SW 1271 (cell line): ENCODE measurements at regions not wholly inside any gene's neighbourhood (a gene's known extent, or its start where the extent isn't known, plus 50 kb on each side); places are given as distances from the start of the nearest gene placed in this dataset.
"Not testable (repeated sequence)": the region's sequence is repeated elsewhere in the genome, so short reads cannot be mapped to it uniquely, and the experiment has no call there.

Experiments
- DNase-seq, 2 experiments: peaks; one replicate each; lab custom pipeline; 2025; lab: John Stamatoyannopoulos, UW

DNA sequence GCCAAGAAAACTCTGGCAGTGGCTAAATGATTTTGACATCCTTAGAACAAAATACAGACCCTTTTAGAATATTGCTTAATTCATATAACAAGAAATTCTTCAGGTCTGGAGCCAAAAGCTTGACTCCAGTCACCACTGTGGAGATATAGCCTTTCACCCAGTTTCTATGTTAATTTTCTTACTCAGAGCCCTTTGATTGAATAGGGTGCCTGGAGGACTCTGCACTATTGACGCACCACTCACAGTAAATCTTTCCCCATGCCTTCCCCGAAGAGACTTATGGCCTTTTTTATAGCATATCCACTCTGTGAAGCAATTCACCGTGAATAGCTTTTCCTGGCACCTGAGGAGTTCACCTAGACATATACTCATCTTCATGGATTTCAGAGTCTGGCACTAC lies 613.8 kb downstream of the ZWINT start:
- DNase-seq: no peak

- no peak for DNase-seq
These were observed 615.1 kb downstream of the ZWINT start for GRCh38 chr10:55746002-55746401.

DNA sequence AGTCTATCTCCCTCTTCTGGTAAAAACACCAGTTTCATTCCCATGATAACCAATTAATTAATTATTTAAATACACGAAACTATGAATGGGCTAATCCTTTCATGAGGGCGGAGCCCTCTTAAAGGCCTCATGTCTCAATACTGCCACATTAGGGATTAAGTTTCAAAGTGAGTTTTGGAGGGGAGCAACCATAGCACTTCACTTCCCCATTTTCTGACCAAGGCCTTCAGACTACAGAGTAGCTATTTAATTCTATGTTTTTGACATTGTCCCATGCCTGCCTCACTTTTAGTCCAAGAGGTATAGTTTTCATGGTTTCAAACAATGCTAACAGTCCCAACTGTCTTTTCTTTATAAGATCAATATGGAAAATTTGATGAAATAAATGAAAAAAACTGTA lies 618.6 kb downstream of the ZWINT start:
- no peak for DNase-seq

DNA sequence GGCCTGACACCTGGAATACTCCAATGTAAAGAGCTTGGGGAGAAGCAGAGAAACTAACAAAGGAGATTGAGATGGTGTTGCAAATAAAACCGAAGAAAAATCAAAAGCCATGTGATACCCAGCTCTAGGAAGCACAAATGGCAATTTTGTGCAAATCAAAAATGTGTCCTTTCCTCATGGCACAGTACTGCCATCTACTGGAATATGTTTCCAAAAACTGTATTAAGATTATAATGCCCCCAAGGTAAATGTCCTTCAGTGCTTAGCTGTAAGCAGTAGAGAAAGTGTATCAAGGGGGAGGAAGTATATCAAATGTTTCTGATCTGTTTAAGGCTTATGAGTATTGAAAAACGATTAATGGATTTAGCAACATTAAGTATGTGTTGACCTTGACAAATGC lies 620.3 kb downstream of the ZWINT start:
- not testable (repeated sequence) for DNase-seq

DNA sequence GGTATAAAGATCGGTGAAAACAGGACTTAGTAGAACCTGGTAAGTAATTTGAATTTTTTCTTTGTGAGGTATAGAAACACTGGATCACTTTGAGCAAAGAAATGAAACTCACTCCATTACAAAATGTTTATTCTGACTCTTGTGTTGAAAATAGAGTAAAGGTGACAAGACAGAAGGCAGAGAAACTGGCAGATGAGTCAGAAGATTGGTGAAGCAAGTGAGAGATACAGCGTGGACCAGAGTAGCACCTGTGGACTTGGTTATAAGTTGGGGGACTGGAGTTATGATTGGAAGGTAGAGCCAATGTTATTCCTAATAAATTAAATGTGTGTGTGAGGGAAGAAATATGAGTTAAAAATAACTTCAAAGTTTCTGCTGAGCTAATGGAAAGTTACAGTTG lies 620.9 kb downstream of the ZWINT start:
- DNase-seq: no peak

DNA sequence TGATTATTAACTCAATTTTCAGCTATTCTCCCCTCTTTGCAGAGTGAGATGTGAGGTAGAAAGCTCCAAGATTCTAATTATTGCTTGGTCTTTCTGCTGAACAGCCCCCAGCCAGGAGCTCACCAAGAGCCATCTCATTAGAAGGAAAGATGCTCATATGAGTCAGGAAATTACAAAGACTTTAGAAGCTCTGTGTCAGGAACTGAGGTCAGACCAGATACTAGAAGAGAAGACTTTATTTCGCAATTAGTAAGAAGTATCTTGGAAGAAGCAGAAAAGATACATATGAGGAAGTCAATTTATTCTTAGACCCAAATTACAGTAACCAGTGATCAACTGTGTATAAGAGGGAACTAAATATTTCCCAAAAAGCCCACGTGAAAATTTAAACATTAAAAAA lies 626.9 kb downstream of the ZWINT start:
- DNase-seq: no peak

DNA sequence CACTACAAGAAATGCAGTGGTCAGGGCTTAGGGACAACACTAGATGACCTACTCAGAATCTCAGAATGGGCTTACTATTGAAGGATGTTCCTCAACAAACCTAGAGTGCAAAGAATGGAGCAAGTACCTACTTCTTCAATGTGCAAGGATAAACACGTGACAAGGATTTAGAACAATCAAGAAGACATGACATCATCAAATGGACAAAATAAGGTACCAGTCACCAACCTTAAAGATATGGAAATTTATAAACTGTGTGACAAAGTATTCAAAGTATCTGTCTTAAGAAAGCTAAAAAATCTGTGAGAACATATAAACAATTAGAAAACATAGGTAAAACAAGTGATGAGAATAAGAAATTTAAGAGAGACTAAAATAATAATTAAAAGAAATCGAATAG lies 656.1 kb downstream of the ZWINT start:
- no peak for DNase-seq

GRCh38 chr10:55668326-55668922 lies 692.6 kb downstream of the ZWINT start:
- peak in 1 of 2 experiments; percentile 4 for DNase-seq

DNA sequence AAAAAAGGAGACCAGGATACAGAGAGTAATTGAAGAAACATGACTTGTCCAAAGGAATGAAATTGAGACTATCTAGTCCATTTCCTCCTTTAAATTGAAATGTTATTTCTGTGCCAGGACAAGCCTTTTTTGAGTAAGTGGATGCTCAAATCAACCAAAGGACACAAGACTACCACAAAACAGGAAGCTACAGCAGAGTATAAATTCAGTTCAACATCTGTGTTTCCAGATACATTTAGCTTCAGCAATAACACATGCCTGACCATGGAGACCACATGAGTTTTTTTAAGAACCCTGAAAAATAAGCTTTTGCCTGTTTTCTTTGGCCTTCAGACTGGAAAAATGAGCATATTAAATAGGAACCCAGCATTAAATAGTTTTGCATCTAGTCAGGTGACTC lies 707.5 kb downstream of the ZWINT start:
- no peak for DNase-seq

DNA sequence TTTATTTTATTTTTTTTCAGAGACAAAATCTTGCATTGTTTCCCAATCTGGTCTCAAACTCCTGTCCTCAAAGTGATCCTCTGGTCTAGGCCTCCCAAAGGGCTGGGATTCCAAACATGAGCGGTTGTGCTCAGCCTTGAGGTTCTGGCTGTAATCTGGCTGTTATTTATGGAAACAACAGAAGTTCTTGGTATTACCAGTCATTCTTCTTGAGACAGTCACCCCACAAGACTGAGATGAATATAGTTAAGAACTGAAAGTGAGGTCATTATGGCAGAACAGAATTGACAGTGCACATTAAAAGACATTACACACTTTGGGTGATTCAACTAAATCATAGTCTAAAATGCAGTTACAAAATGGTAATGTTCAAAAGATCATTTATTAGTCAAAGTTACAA lies 719.5 kb downstream of the ZWINT start:
- DNase-seq: no peak

DNA sequence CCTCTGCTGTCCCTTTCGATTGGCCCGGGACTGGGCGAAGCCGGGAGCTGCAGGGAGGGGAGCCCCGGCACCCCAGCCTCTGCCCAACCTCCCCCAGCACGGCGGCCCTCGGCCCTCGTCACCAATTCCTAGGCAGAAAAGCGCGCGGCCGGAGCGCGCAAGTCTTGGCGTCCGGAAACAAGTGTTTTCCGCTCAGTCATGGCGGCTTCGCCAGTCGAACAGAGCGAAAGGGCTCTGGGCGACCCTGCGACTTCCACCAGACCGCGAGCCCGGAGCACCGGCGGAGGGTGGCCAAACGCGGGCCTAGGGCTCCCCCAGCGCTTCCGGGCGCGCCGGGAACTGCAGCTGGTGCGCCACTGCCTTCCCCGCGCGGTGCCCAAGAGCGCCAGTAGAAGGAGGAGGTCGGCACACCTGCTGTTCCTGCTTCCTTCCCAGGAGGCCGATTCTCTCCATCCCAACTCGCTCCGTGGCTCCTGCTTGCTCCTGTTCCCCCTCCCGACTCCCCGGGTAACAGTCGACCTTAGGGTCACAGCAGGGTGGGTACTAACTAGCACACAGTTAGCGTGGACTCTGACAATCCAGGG lies 729.9 kb downstream of the ZWINT start:
- DNase-seq: no peak

DNA sequence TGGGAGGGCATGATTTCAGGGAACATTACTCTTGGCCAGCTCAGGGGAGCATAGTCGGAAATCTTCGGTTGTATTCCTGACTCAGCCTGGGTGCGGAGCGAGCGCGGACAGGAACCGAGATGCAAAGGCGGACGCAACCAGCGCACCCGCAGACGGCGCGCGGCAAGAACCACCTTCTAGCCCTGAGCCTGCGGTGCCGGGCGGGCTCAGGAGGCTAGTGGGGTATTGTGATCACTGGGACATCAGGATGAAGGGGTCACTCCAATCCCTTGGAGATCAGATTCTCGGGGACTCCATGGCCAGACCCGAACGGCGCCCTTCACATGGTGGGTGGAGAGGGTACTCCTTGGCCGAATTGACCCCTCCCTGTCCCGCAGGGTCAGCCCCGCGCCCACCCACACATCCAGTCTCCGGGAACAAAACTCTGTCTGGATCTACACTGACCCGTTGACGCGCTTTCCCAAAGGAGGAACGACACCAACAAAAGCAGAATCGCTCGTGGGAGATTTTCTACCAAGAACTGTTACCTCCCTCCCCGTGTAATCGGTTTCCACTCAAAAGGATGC lies 730.5 kb downstream of the ZWINT start:
- no peak for DNase-seq

DNA sequence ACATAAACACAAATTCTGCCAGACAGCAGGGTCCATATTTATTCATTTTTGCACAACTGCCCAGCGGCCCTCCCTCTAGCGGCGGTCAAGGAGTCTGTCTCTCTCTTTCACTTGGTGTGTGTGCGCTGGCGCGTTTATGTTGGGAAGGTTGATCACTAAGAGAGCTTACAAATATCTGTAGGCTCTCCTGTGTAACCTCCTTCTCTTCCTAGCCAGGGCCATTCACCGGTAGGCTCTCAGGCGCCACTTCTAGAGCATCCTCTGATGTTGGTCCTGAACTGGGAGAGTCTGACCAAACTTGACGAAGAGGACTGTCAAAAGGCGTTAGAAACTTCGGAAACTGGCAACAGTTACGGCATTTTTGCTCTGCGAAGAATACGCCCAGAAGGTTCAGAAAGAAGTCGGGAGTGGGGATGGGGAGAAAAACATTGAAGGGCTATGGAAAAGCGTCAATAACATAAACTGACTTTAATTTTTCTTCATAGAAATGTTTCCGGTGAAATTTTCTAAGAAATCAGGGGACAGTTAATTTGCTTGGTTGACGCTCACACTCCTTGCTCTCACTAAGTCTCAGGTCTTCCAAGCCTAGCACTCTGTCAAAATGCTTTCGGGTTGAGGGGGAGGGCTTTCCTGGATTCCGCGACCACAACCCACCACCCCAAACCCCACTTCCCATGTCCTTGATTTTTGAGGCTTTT lies 731.1 kb downstream of the ZWINT start:
- DNase-seq: no peak

GRCh38 chr10:55628260-55628701 lies 732.8 kb downstream of the ZWINT start:
- no peak for DNase-seq

- DNase-seq: no peak
These were observed 733.5 kb downstream of the ZWINT start for GRCh38 chr10:55627501-55628051.

GRCh38 chr10:55601690-55602478 lies 759.2 kb downstream of the ZWINT start:
- not testable (repeated sequence) for DNase-seq

GRCh38 chr10:55551603-55552002 lies 750.6 kb upstream of the PCDH15 start:
- DNase-seq: no peak

DNA sequence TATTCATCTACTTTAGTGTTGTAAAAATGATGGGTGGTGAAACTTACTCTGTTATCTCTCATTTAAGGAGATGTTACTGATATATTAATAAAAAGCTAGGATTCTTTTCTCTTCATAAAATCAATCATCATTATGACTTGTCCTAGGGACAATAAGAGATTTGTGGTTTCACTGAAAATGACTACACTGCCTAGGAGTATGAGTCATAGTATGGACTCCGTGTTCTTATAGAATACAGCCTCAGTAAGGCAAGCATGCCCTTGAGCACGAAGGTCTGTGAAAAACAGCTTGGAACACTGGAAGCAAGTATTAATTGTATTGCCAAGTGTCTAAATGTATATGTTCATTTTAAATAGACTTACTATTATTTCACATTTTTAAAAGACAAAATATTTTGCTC lies 749.2 kb upstream of the PCDH15 start:
- DNase-seq: no peak

DNA sequence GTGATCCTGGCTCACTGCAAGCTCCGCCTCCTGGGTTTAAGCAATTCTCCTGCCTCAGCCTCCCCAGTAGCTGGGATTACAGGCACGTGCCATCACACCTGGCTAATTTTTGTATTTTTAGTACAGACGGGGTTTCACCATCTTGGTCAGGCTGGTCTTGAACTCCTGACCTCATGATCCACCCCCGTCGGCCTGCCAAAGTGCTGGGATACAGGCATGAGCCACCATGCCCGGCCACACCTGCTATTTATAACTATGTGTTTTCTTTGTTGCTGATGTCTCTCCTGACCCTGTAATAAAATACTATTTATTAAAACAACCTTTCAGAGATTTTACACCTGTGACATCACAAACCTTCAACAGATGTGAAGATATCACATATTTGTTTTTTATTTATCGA lies 736.5 kb upstream of the PCDH15 start:
- not testable (repeated sequence) for DNase-seq

GRCh38 chr10:55519264-55519663 lies 718.2 kb upstream of the PCDH15 start:
- DNase-seq: no peak

GRCh38 chr10:55518416-55518815 lies 717.4 kb upstream of the PCDH15 start:
- DNase-seq: not testable (repeated sequence)

DNA sequence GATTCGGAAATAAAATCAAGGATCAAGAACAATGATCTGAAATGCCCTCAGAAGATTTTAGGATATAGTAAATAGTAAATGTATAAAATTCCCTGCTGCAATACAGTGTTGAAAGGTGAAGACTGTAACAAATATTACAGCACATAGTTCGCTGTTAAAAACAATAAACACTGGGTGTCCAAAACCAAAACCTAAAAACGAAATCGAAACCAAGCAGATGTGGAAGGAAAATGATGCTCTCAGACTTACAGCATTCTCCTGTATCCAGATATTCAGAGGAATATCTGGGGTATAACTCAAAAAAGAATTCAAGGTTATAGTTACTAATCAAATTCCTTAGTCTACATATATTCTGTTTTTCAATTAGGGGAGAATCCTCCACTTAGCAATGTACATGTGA lies 708.1 kb upstream of the PCDH15 start:
- no peak for DNase-seq
